Esophagus muscularis mucosa (tissue), 4 donors: ENCODE measurements at regions not wholly inside any gene's neighbourhood (a gene's known extent, or its start where the extent isn't known, plus 50 kb on each side); places are given as distances from the start of the nearest gene placed in this dataset.

ENCODE experiments used
- DNase-seq: peaks from one replicate; pipeline ENCODE4 v3.0.0-alpha.2; 2017; ENCODE audit errors: extremely low spot score
- H3K27ac ChIP-seq, 4 donors: fragments of 200-600 bp; sonication (generic); replicated peaks in 1 of 4; 1 replicate in 3 of 4; 2 replicates in 1 of 4; pipeline ENCODE4 v1.5.1; 2016 to 2019; ENCODE audit warnings: mild to moderate bottlenecking in 1 of 4
- H3K27me3 ChIP-seq, 4 donors: fragments of 200-600 bp; sonication (generic); one replicate each; pipeline versions ENCODE4 v1.5.1 to v1.6.0; 2016 to 2019
- H3K36me3 ChIP-seq, 4 donors: fragments of 200-600 bp; sonication (generic); one replicate each; pipeline ENCODE4 v1.5.1; 2016 to 2019
- H3K4me1 ChIP-seq, 4 donors: fragments of 200-600 bp; sonication (generic); one replicate each; pipeline ENCODE4 v1.5.1; 2016 to 2019
- H3K4me3 ChIP-seq, 4 donors: fragments of 200-600 bp; sonication (generic); 1 replicate in 2 of 4; 2 replicates in 2 of 4; pipeline ENCODE4 v1.5.1; 2016 to 2019; ENCODE audit warnings: mild to moderate bottlenecking in 4 of 4, moderate library complexity in 1 of 4
- H3K9me3 ChIP-seq, 4 donors: fragments of 200-600 bp; sonication (generic); 1 replicate in 3 of 4; 2 replicates in 1 of 4; pipeline ENCODE4 v1.5.1; 2016 to 2019
- CTCF ChIP-seq, 3 experiments: fragments of 200-600 bp in 2 of 3; fragments of 450-650 bp in 1 of 3; sonication (generic) in 2 of 3; IDR thresholded peaks; one replicate each; pipeline ENCODE4 v1.5.1; 2017 to 2019; ENCODE audit warnings: antibody characterized with exemption in 3 of 3, mild to moderate bottlenecking in 2 of 3, moderate library complexity in 1 of 3
- EP300 ChIP-seq: sonication (generic); formaldehyde crosslinking; IDR thresholded peaks from one replicate; pipeline ENCODE4 v1.6.1; 2017; ENCODE audit warnings: antibody characterized with exemption
- POLR2A ChIP-seq: fragments of 450-650 bp; IDR thresholded peaks from one replicate; pipeline ENCODE4 v1.6.1; 2017; ENCODE audit warnings: antibody characterized with exemption, moderate library complexity, mild to moderate bottlenecking, low read depth
- POLR2AphosphoS5 ChIP-seq, 2 donors: sonication (generic); formaldehyde crosslinking; IDR thresholded peaks; one replicate each; pipeline ENCODE4 v1.6.1; 2017; ENCODE audit warnings: antibody characterized with exemption in 2 of 2
- WGBS: methylation state at CpG from one replicate; pipeline ENCODE4 v1.1.5; 2018; 5-methylcytosine and 5-hydroxymethylcytosine counted together
- intact Hi-C: fragments of 100-400 bp; cut with DNase I; formaldehyde crosslinking; loops from one replicate; pipeline ENCODE4 v1.15.1; 2023

GRCh38 chr3:31047673-31048072 is 153.2 kb upstream of the GADL1 start:
- no peaks in the 10 kb centered on the region for H3K36me3 ChIP-seq
- H3K4me3 ChIP-seq, result no peak overlapping the region
- intact Hi-C loops, result no loop called here
- no peak for DNase-seq
- TF ChIP-seq POLR2A, result no peak
- H3K4me1 ChIP-seq, result no peaks in the 10 kb centered on the region
- H3K27ac ChIP-seq, result no peak overlapping the region
- H3K27me3 ChIP-seq, result no peaks in the 10 kb centered on the region
- H3K9me3 ChIP-seq, result peaks cover 0 to 8% (median 3%) of the 10 kb centered on the region in 4 donors
- WGBS, result 87% methylated on average over 3 of the region's 3 CpGs

- no peak overlapping the region for H3K27ac ChIP-seq
- 85% methylated on average over 2 of the region's 2 CpGs for WGBS
Measured at GRCh38 chr3:31048143-31048542, 153.7 kb upstream of the GADL1 start.

GRCh38 chr3:31050296-31050695 is 155.8 kb upstream of the GADL1 start:
- no peak overlapping the region for H3K4me3 ChIP-seq
- no peaks in the 10 kb centered on the region for H3K36me3 ChIP-seq
- no peaks in the 10 kb centered on the region for H3K9me3 ChIP-seq
- TF ChIP-seq CTCF (IDR thresholded peaks at IDR 0.05) (no peak), POLR2A (no peak), EP300 (no peak), POLR2AphosphoS5 (IDR thresholded peaks at IDR 0.05) (no peak)
- no peaks in the 10 kb centered on the region for H3K27me3 ChIP-seq
- intact Hi-C loops, result no loop called here
- H3K4me1 ChIP-seq, result no peaks in the 10 kb centered on the region
- no peak overlapping the region for H3K27ac ChIP-seq
- DNase-seq, result no peak

More at GRCh38 chr3:31048143-31048542, 153.7 kb upstream of the GADL1 start:
- DNase-seq, result no peak
- H3K4me1 ChIP-seq, result no peaks in the 10 kb centered on the region
- TF ChIP-seq POLR2AphosphoS5 (IDR thresholded peaks at IDR 0.05) (no peak), POLR2A (no peak), EP300 (no peak), CTCF (IDR thresholded peaks at IDR 0.05) (no peak)
- intact Hi-C loops, result no loop called here
- no peaks in the 10 kb centered on the region for H3K27me3 ChIP-seq
- peaks cover 0 to 3% (median under 1%) of the 10 kb centered on the region in 4 donors for H3K9me3 ChIP-seq
- H3K36me3 ChIP-seq, result no peaks in the 10 kb centered on the region
- no peak overlapping the region for H3K4me3 ChIP-seq

GRCh38 chr3:31051226-31051625 is 156.8 kb upstream of the GADL1 start:
- Histone ChIP-seq H3K4me1 (no peaks in the 10 kb centered on the region), H3K27me3 (no peaks in the 10 kb centered on the region), H3K4me3 (no peak overlapping the region), H3K27ac (no peak overlapping the region), H3K9me3 (no peaks in the 10 kb centered on the region), H3K36me3 (no peaks in the 10 kb centered on the region)
- WGBS, result 80% methylated on average over 1 of the region's 1 CpG
- TF ChIP-seq CTCF (IDR thresholded peaks at IDR 0.05), result no peak
- intact Hi-C loops, result no loop called here
- DNase-seq, result no peak

GRCh38 chr3:31053299-31053698 is 158.8 kb upstream of the GADL1 start:
- intact Hi-C loops, result no loop called here
- H3K36me3 ChIP-seq, result no peaks in the 10 kb centered on the region
- no peaks in the 10 kb centered on the region for H3K4me1 ChIP-seq
- H3K27me3 ChIP-seq, result no peaks in the 10 kb centered on the region
- TF ChIP-seq POLR2AphosphoS5 (IDR thresholded peaks at IDR 0.05) (no peak), CTCF (IDR thresholded peaks at IDR 0.05) (no peak), POLR2A (no peak), EP300 (no peak)
- no peaks in the 10 kb centered on the region for H3K9me3 ChIP-seq
- H3K27ac ChIP-seq, result no peak overlapping the region
- no peak for DNase-seq
- H3K4me3 ChIP-seq, result no peak overlapping the region
- 84% methylated on average over 1 of the region's 1 CpG for WGBS
